Trophoblast cell (in vitro differentiated cells and primary cell): ENCODE measurements at regions not wholly inside any gene's neighbourhood (a gene's known extent, or its start where the extent isn't known, plus 50 kb on each side); places are given as distances from the start of the nearest gene placed in this dataset.

ENCODE experiments used
- DNase-seq, 2 donors: peaks; one replicate each; pipeline ENCODE4 v3.0.0-alpha.2; 2016
- H2AFZ ChIP-seq: 2 replicates; pipeline ENCODE4 v1.6.1; 2013; ENCODE audit warnings: low read length, moderate library complexity, mild to moderate bottlenecking; ENCODE audit not compliant: insufficient read depth, poor library complexity
- H2AK5ac ChIP-seq: 2 replicates; pipeline ENCODE4 v1.6.1; 2013; ENCODE audit warnings: mild to moderate bottlenecking, low read length
- H2BK120ac ChIP-seq: 2 replicates; pipeline ENCODE4 v1.6.1; 2013; ENCODE audit warnings: low read length, mild to moderate bottlenecking, moderate library complexity; ENCODE audit not compliant: insufficient read depth, poor library complexity
- H2BK12ac ChIP-seq: 2 replicates; pipeline ENCODE4 v1.6.1; 2013; ENCODE audit warnings: mild to moderate bottlenecking, low read length, moderate library complexity
- H2BK5ac ChIP-seq: 2 replicates; pipeline ENCODE4 v1.6.1; 2013; ENCODE audit warnings: low read length, low read depth, moderate library complexity, mild to moderate bottlenecking; ENCODE audit not compliant: poor library complexity
- H3K14ac ChIP-seq: 2 replicates; pipeline ENCODE4 v1.6.1; 2013; ENCODE audit warnings: mild to moderate bottlenecking, low read length
- H3K18ac ChIP-seq: 2 replicates; pipeline ENCODE4 v1.6.1; 2013; ENCODE audit warnings: mild to moderate bottlenecking, low read length
- H3K23ac ChIP-seq: 2 replicates; pipeline ENCODE4 v1.6.1; 2013; ENCODE audit warnings: low read length
- H3K27ac ChIP-seq: 2 replicates; pipeline ENCODE4 v1.5.1; 2013; ENCODE audit warnings: low read depth, mild to moderate bottlenecking, inconsistent platforms, low read length, moderate library complexity
- H3K27me3 ChIP-seq: 2 replicates; pipeline ENCODE4 v1.6.1; 2013; ENCODE audit warnings: inconsistent platforms, mild to moderate bottlenecking, low read length, moderate library complexity; ENCODE audit not compliant: insufficient read depth
- H3K36me3 ChIP-seq, 2 experiments: 1 replicate in 1 of 2; 2 replicates in 1 of 2; pipeline ENCODE4 v1.6.1; 2013; ENCODE audit warnings: low read length in 2 of 2, mild to moderate bottlenecking in 2 of 2, moderate library complexity in 1 of 2; ENCODE audit not compliant: insufficient read depth in 2 of 2, control insufficient read depth in 1 of 2
- H3K4ac ChIP-seq: 2 replicates; pipeline ENCODE4 v1.6.1; 2013; ENCODE audit warnings: low read depth, mild to moderate bottlenecking, low read length, moderate library complexity
- H3K4me1 ChIP-seq, 2 experiments: 1 replicate in 1 of 2; 2 replicates in 1 of 2; pipeline ENCODE4 v1.6.1; 2013; ENCODE audit warnings: low read length in 2 of 2, mild to moderate bottlenecking in 2 of 2, moderate library complexity in 1 of 2; ENCODE audit not compliant: insufficient read depth in 2 of 2, control insufficient read depth in 1 of 2
- H3K4me2 ChIP-seq: 2 replicates; pipeline ENCODE4 v1.6.1; 2013; ENCODE audit warnings: inconsistent platforms, mild to moderate bottlenecking, low read length, moderate library complexity
- H3K4me3 ChIP-seq: 2 replicates; pipeline ENCODE4 v1.5.1; 2013; ENCODE audit warnings: mild to moderate bottlenecking, low read depth, low read length, inconsistent platforms
- H3K79me1 ChIP-seq: one replicate; pipeline ENCODE4 v1.6.1; 2013; ENCODE audit warnings: low read length
- H3K79me2 ChIP-seq: 2 replicates; pipeline ENCODE4 v1.6.1; 2013; ENCODE audit warnings: low read length, mild to moderate bottlenecking; ENCODE audit not compliant: control insufficient read depth, insufficient read depth, poor library complexity
- H3K9ac ChIP-seq: 2 replicates; pipeline ENCODE4 v1.6.1; 2013; ENCODE audit warnings: mild to moderate bottlenecking, low read length
- H3K9me3 ChIP-seq: 2 replicates; pipeline ENCODE4 v1.6.1; 2013; ENCODE audit warnings: low read depth, mild to moderate bottlenecking, control low read depth, inconsistent platforms, low read length; ENCODE audit not compliant: insufficient read depth
- H4K12ac ChIP-seq: 2 replicates; pipeline ENCODE4 v1.6.1; 2013; ENCODE audit warnings: low read depth, mild to moderate bottlenecking, low read length, moderate library complexity
- H4K8ac ChIP-seq: 2 replicates; pipeline ENCODE4 v1.6.1; 2013; ENCODE audit warnings: low read depth, mild to moderate bottlenecking, low read length, moderate library complexity
- H4K91ac ChIP-seq: one replicate; pipeline ENCODE4 v1.6.1; 2013; ENCODE audit warnings: low read depth, mild to moderate bottlenecking, low read length, moderate library complexity
- WGBS: extraction: QIAGEN DNeasy Blood & Tissue Kit; methylation state at CpG from one replicate; pipeline ENCODE4 v1.1.7; 2013; ENCODE audit warnings: missing lambda C conversion rate; ENCODE audit not compliant: insufficient read length, insufficient coverage; ENCODE audit errors: extremely low coverage; 5-methylcytosine and 5-hydroxymethylcytosine counted together

DNA sequence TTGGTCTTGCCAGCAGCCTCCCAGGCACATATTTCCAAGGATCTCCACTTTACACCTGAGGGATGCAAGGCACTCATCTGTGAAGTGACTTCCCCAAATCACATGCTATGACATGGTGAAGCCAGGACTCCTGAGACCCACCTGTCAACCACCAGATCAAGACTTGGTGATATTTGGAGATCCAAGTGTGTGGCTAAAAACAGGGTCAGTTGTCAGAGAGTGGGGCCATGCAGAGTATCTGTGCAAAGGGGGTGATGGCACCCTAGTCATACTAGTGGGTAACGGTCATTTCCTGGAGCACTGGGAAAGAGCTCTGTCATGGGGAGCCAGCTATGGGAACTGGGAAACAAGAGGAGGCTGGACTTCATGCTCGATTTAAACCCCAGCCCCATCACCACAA, 218.4 kb upstream of the IRS2 start:
- Histone ChIP-seq H2BK120ac (no peak overlapping the region), H3K4me2 (no peak overlapping the region), H3K27me3 (no peaks in the 10 kb centered on the region), H2AK5ac (no peak overlapping the region), H2AFZ (no peak overlapping the region), H3K14ac (no peak overlapping the region), H3K79me1 (peaks cover 7% of the 10 kb centered on the region), H3K4me3 (no peak overlapping the region), H3K4me1 (peaks cover 10% of the 10 kb centered on the region in 2 experiments), H3K18ac (no peak overlapping the region), H2BK12ac (no peak overlapping the region), H3K9ac (no peak overlapping the region), H4K8ac (no peak overlapping the region), H2BK5ac (no peak overlapping the region), H4K91ac (no peak overlapping the region), H4K12ac (no peak overlapping the region), H3K4ac (no peak overlapping the region), H3K23ac (no peak overlapping the region), H3K79me2 (peaks cover 3% of the 10 kb centered on the region), H3K9me3 (no peaks in the 10 kb centered on the region), H3K36me3 (no peaks in the 10 kb centered on the region), H3K27ac (no peak overlapping the region)
- DNase-seq, result no peak
- WGBS, result no CpG with 5 or more reads among the region's 2 CpGs

DNA sequence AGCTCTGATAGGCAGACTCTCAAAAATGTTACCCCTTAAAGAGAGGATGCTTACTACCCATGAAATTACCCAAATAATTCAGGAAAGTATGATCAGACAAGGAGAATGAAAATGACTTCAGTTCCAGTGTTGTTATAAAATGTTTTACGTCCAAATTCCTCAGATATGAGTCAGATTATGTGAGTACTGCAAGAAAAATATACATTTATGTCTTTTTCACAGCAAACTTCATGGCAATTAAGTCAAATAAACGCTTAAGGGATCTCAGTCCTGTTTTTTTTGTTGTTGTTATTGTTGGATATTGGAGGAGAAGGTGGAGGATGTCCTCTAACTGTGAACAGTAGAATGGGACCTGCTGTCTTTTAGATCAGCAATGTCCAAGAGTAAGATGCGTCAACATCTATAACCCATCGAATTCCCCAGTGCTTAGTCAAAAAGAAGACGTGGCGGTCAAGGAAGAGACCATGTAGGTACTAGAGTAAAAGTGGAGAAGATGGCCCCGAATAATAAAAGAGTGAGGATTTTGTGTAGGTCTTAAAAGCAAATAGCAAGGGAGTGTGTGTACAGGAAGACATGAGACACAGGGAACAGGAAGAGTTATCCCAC, 215.4 kb upstream of the IRS2 start:
- Histone ChIP-seq H3K27me3 (no peaks in the 10 kb centered on the region), H3K27ac (no peak overlapping the region), H3K4ac (no peak overlapping the region), H3K4me1 (peaks cover 13 to 17% of the 10 kb centered on the region in 2 experiments), H3K18ac (no peak overlapping the region), H3K4me2 (no peak overlapping the region), H2BK120ac (no peak overlapping the region), H2BK12ac (no peak overlapping the region), H3K9me3 (no peaks in the 10 kb centered on the region), H3K79me2 (peaks cover 3% of the 10 kb centered on the region), H2BK5ac (no peak overlapping the region), H3K23ac (no peak overlapping the region), H3K36me3 (no peaks in the 10 kb centered on the region), H2AK5ac (peak overlapping the region; percentile 18), H4K12ac (no peak overlapping the region), H3K14ac (no peak overlapping the region), H4K8ac (no peak overlapping the region), H3K79me1 (peaks cover 5% of the 10 kb centered on the region), H3K4me3 (no peak overlapping the region), H3K9ac (no peak overlapping the region), H2AFZ (no peak overlapping the region), H4K91ac (peak overlapping the region; percentile 19)
- WGBS, result no CpG with 5 or more reads among the region's 7 CpGs
- peak in 1 of 2 donors; percentile 66 for DNase-seq

DNA sequence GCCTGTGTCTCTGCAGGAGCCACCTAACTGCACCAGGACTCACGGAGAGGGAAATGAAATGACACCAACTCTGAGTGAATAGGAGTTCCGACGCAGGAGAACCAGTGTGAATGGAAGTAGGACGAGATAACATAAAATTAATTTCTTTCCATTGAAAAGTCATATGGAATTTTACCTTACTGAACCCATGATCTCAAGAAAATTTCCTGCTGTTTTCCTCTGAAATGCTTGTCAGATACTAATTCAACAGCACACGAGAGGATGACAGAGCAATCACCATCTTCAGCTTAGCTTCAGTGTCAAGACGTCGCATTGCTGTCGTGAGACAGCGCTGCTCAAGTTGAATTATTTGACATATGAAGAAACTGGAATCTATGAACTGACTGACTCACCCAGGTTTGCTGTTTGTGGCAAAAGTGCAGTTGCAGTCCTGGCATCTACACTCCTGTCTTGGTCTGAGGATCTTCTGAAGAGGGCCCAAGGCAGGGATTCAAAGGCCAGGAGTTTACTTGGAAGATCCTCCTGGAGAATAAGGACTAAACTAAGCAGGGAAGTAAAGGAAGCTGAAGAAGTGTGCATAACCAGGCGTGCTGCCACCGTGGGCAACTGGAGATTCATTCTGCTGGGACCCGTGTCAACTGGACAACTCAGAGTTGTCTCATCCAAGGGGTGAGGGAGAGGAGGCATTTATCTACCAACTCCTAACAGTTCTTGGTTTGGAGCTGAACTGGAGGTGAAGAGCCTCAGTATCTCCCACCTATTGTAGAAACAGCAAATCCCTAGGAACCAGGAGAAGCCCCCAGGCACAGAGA, 214.4 kb upstream of the IRS2 start:
- no peaks in the 10 kb centered on the region for H3K36me3 ChIP-seq
- WGBS, result no CpG with 5 or more reads among the region's 12 CpGs
- H4K8ac ChIP-seq, result peak overlapping the region; percentile 9

DNA sequence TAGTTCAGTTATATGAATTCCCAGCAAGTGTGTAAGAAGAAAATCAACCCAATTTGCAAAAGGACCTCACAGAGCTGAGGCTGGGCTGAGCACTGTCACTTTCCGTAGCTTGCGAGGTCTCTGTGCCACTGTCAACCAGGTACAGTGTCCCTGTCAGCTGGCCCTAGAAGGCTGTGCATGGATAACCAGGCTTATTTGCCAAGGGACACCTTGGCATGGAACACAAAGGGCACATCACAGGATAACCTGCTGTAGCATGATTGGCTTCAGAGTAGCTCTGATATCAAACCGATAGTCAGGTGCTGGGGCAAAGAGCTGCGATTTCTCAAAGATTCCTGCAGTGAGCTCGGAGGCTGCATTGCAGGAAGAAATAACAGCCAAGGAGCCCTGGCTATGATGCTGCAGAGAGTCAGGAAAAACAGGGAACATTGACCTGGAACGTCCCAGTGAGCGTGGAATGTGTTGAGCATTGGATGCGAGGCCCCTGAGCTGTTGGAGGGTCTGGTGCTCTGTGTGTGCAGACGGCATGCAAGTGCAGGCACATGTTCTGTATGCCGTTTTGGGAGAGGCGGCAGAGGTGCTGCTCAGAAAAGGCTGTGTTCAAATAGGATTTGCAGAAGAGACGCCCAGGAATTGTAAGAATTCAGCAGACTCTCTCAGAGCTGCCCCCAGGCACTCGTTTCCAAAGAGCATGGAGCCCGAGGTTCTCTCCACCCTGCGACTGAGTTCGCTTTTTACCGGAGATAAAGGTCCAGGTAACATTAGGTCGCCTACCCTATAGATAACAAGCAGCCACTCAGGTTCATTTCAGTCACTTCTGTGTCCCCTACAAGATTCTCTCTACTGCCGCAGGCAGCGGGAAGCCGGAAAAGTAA, 213.5 kb upstream of the IRS2 start:
- Histone ChIP-seq H3K4me2 (peak overlapping the region; percentile 2), H3K36me3 (no peaks in the 10 kb centered on the region)
- WGBS, result no CpG with 5 or more reads among the region's 21 CpGs

More for the DNA sequence above, 214.4 kb upstream of the IRS2 start:
- Histone ChIP-seq H2AFZ (no peak overlapping the region), H3K27me3 (no peaks in the 10 kb centered on the region), H4K12ac (no peak overlapping the region), H4K91ac (peak overlapping the region; percentile 70), H3K14ac (peak overlapping the region; percentile 57), H2AK5ac (peak overlapping the region; percentile 77), H2BK5ac (peak overlapping the region; percentile 45), H2BK120ac (peak overlapping the region; percentile 68), H3K9me3 (no peaks in the 10 kb centered on the region), H3K79me1 (peaks cover 5% of the 10 kb centered on the region), H3K27ac (peak overlapping the region; percentile 31), H3K4me1 (peaks cover 13 to 19% of the 10 kb centered on the region in 2 experiments), H3K79me2 (peaks cover 3% of the 10 kb centered on the region), H3K4me2 (no peak overlapping the region), H3K23ac (no peak overlapping the region), H3K4ac (peak overlapping the region; percentile 27), H3K9ac (no peak overlapping the region), H3K4me3 (no peak overlapping the region), H3K18ac (no peak overlapping the region), H2BK12ac (peak overlapping the region; percentile 84)
- DNase-seq, result peak; percentile 18 to 66

More for the DNA sequence above, 213.5 kb upstream of the IRS2 start:
- no peak overlapping the region for H3K18ac ChIP-seq
- H2BK120ac ChIP-seq, result peak overlapping the region; percentile 41
- no peak overlapping the region for H4K8ac ChIP-seq
- no peak overlapping the region for H2AFZ ChIP-seq
- no peak overlapping the region for H3K9ac ChIP-seq
- H4K91ac ChIP-seq, result peak overlapping the region; percentile 10
- H3K79me1 ChIP-seq, result peaks cover 7% of the 10 kb centered on the region
- H3K27ac ChIP-seq, result peak overlapping the region; percentile 31
- no peak overlapping the region for H3K14ac ChIP-seq
- peaks cover 3% of the 10 kb centered on the region for H3K79me2 ChIP-seq
- H3K4ac ChIP-seq, result no peak overlapping the region
- no peak overlapping the region for H2BK12ac ChIP-seq
- H3K4me1 ChIP-seq, result peaks cover 13 to 19% of the 10 kb centered on the region in 2 experiments
- H3K4me3 ChIP-seq, result no peak overlapping the region
- no peak overlapping the region for H3K23ac ChIP-seq
- peak; percentile 74 to 90 for DNase-seq
- no peak overlapping the region for H2AK5ac ChIP-seq
- no peak overlapping the region for H4K12ac ChIP-seq
- no peak overlapping the region for H2BK5ac ChIP-seq
- H3K27me3 ChIP-seq, result no peaks in the 10 kb centered on the region
- H3K9me3 ChIP-seq, result peaks cover 3% of the 10 kb centered on the region
